ENCODE measurements at regions not wholly inside any gene's neighbourhood (a gene's known extent, or its start where the extent isn't known, plus 50 kb on each side); places are given as distances from the start of the nearest gene placed in this dataset.

DNA sequence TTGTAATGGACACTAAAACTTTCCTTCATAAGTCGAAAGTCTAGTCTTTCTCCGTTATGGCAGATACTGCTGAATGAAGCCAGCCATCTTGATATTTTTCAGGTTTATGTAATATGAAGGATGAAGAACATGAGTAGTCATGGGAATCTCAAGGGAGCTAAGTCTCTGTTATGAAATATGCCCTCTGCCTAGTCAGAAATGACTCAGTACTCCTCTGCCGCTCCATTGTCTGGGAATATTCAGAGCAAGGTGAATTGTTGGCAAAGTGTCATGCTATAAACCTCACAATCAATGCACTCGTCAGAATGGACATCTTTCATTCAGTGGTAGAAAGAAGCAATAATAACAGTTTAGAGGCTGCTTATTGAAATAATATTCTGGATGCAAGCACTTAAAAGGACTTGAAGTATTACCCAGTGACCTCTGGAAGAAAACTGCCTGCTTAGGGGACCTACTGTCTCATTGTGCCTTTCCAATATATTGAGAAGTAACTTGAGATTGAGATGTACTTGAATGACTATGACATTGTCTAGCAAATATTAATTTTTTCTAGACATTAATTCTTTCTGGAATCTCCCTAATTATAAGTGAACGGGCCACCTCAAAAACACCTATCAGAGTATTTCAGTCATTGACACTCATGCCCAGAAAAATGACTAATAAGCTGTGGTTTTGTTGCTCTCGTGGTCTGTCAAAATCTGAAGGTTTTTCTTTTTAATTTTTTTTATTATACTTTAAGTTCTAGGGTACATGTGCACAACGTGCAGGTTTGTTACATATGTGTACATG is 1011.5 kb upstream of the ACO1 start:
- CTCF ChIA-PET (ENCODE audit: low intra/inter-chr PET ratio, low total read pairs): no interaction called here
- POLR2A ChIA-PET: no interaction called here
- no peak overlapping the region for H3K9ac ChIP-seq (ENCODE audit: insufficient read depth, low read depth, low read length)
- no peak overlapping the region for H3K27ac ChIP-seq (ENCODE audit: extremely low read length, insufficient read depth, low read length)
- no TSS peak for BruUV-seq (replicated peaks)
- no peaks in the 10 kb centered on the region for H3K36me3 ChIP-seq (replicated peaks in 1 of 2; ENCODE audit: control insufficient read depth in 1 of 2, insufficient read depth in 2 of 2, low read length in 2 of 2)
- H2AFZ ChIP-seq (ENCODE audit: low read length): no peak overlapping the region
- H4K20me1 ChIP-seq (ENCODE audit: insufficient read depth, low read length): no peaks in the 10 kb centered on the region
- no peak for FAIRE-seq
- in situ Hi-C loops (cut with HindIII; ENCODE audit: extremely low pct_ligation_motif_present, low pct_unique_long_range_greater_than_20kb): no loop called here
- intact Hi-C loops (cut with micrococcal nuclease; ENCODE audit: unreplicated experiment): no loop called here
- H3K9me3 ChIP-seq (ENCODE audit: low read length): no peaks in the 10 kb centered on the region
- no peak overlapping the region for H3K4me2 ChIP-seq (ENCODE audit: low read depth, low read length)
- TF ChIP-seq NPAS2 (CRISPR knock-in tag; IDR thresholded peaks at IDR 0.05; ENCODE audit: borderline replicate concordance) (no peak), SMAD9 (CRISPR knock-in tag; IDR thresholded peaks at IDR 0.05) (no peak), ZSCAN9 (CRISPR knock-in tag; IDR thresholded peaks at IDR 0.05; ENCODE audit: borderline replicate concordance) (no peak), ETV6 (CRISPR knock-in tag; conservative IDR thresholded peaks at IDR 0.05) (no peak), ZNF720 (CRISPR knock-in tag; IDR thresholded peaks at IDR 0.05) (no peak), ZNF780A (CRISPR knock-in tag; IDR thresholded peaks at IDR 0.05) (no peak), SRF (IDR thresholded peaks at IDR 0.05; ENCODE audit: low read depth, low read length) (no peak), DPF2 (CRISPR knock-in tag; IDR thresholded peaks at IDR 0.05; ENCODE audit: borderline replicate concordance, low read depth) (no peak), KMT2B (CRISPR knock-in tag; IDR thresholded peaks at IDR 0.05) (no peak), ZNF567 (CRISPR knock-in tag; IDR thresholded peaks at IDR 0.05; ENCODE audit: borderline replicate concordance) (no peak), PHF21A (CRISPR knock-in tag; IDR thresholded peaks at IDR 0.05) (no peak)
- TF ChIP-seq, protein P1, sequence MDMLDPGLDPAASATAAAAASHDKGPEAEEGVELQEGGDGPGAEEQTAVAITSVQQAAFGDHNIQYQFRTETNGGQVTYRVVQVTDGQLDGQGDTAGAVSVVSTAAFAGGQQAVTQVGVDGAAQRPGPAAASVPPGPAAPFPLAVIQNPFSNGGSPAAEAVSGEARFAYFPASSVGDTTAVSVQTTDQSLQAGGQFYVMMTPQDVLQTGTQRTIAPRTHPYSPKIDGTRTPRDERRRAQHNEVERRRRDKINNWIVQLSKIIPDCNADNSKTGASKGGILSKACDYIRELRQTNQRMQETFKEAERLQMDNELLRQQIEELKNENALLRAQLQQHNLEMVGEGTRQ (IDR thresholded peaks at IDR 0.05; ENCODE audit: low read depth, low read length): no peak
- TF ChIP-seq, protein P1 (CRISPR knock-in tag; IDR thresholded peaks at IDR 0.05; ENCODE audit: borderline replicate concordance): no peak
- TF ChIP-seq, protein P2, sequence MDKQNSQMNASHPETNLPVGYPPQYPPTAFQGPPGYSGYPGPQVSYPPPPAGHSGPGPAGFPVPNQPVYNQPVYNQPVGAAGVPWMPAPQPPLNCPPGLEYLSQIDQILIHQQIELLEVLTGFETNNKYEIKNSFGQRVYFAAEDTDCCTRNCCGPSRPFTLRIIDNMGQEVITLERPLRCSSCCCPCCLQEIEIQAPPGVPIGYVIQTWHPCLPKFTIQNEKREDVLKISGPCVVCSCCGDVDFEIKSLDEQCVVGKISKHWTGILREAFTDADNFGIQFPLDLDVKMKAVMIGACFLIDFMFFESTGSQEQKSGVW (CRISPR knock-in tag; IDR thresholded peaks at IDR 0.05; ENCODE audit: borderline replicate concordance): no peak
- no peaks in the 10 kb centered on the region for H3K4me1 ChIP-seq (ENCODE audit: insufficient read depth, low read length)
- no peaks in the 10 kb centered on the region for H3K79me2 ChIP-seq (ENCODE audit: insufficient read depth, low read length)
- no peaks in the 10 kb centered on the region for H3K27me3 ChIP-seq (ENCODE audit: control insufficient read depth in 1 of 2, insufficient read depth in 2 of 2, low read length in 2 of 2)
- H3K4me3 ChIP-seq (replicated peaks in 1 of 3; ENCODE audit: insufficient read depth in 1 of 3, low read depth in 2 of 3, low read length in 3 of 3): no peak overlapping the region
- WGBS (ENCODE audit: low lambda C conversion rate): 4% methylated on average over 7 of the region's 7 CpGs
- no peak for DNase-seq (ENCODE audit: low spot score)
- ATAC-seq: no peak
